Aorta (tissue), 5 donors: ENCODE measurements at regions not wholly inside any gene's neighbourhood (a gene's known extent, or its start where the extent isn't known, plus 50 kb on each side); places are given as distances from the start of the nearest gene placed in this dataset.
A peak's percentile ranks its signal among the peaks of the same experiment; 100 is the strongest.

Experiments used
- ATAC-seq: fragments of 200-7000 bp; cut with Tn5 transposase; one replicate; pipeline ENCODE4 v1.9.1; 2022; ENCODE audit warnings: moderate library complexity; ENCODE audit not compliant: low FRiP score
- DNase-seq, 2 donors: peaks; one replicate each; pipeline ENCODE4 v3.0.0-alpha.2; 2020
- H3K27ac ChIP-seq, 2 donors: one replicate each; pipeline ENCODE4 v1.5.1; 2013; ENCODE audit warnings: low read length in 2 of 2, mild to moderate bottlenecking in 2 of 2, moderate library complexity in 2 of 2, control low read depth in 1 of 2, inconsistent platforms in 1 of 2, low read depth in 1 of 2
- H3K27me3 ChIP-seq, 2 donors: one replicate each; pipeline ENCODE4 v1.6.1; 2013; ENCODE audit warnings: control low read depth in 1 of 2, low read length in 1 of 2, mild to moderate bottlenecking in 1 of 2, moderate library complexity in 1 of 2; ENCODE audit not compliant: insufficient read depth in 2 of 2, control insufficient read depth in 1 of 2
- H3K36me3 ChIP-seq, 2 donors: one replicate each; pipeline ENCODE4 v1.6.1; 2013; ENCODE audit warnings: control low read depth in 1 of 2, low read length in 1 of 2, mild to moderate bottlenecking in 1 of 2; ENCODE audit not compliant: insufficient read depth in 2 of 2, control insufficient read depth in 1 of 2
- H3K4me1 ChIP-seq, 2 donors: one replicate each; pipeline ENCODE4 v1.6.1; 2013; ENCODE audit warnings: low read length in 2 of 2, control low read depth in 1 of 2, mild to moderate bottlenecking in 1 of 2, moderate library complexity in 1 of 2; ENCODE audit not compliant: insufficient read depth in 2 of 2, control insufficient read depth in 1 of 2
- H3K4me3 ChIP-seq, 2 donors: one replicate each; pipeline ENCODE4 v1.5.1; 2013; ENCODE audit warnings: low read length in 2 of 2, control low read depth in 1 of 2, mild to moderate bottlenecking in 1 of 2
- H3K9me3 ChIP-seq: one replicate; pipeline ENCODE4 v1.6.1; 2013; ENCODE audit warnings: mild to moderate bottlenecking, low read length; ENCODE audit not compliant: control insufficient read depth
- WGBS, 2 donors: extraction: QIAGEN DNeasy Blood & Tissue Kit; methylation state at CpG; one replicate each; pipeline ENCODE4 v1.1.7; 2013; 5-methylcytosine and 5-hydroxymethylcytosine counted together
- intact Hi-C, 2 donors: fragments of 100-400 bp; cut with DNase I; formaldehyde crosslinking; loops; one replicate each; pipeline versions ENCODE4 v1.14.2 to v1.15.0; 2022
- donor health status: healthy with polysubstance abuse.
- donor health status: Bipolar disorder and iron deficiency.
- donor health status: DM: no; HTN: no; CAD: no.
- donor health status: DM: no; HTN: no; CAD: no.
- donor health status: DM: yes; HTN: yes; CAD: no.

GRCh38 chr3:72310419-72311380 lies 525.8 kb upstream of the PROK2 start:
- Histone ChIP-seq H3K4me1 (no peaks in the 10 kb centered on the region), H3K4me3 (no peak overlapping the region), H3K27ac (no peak overlapping the region), H3K27me3 (no peaks in the 10 kb centered on the region), H3K9me3 (no peaks in the 10 kb centered on the region), H3K36me3 (no peaks in the 10 kb centered on the region)
- peak in 1 of 2 donors; percentile 60 for DNase-seq
- peak; percentile 52 for ATAC-seq
- intact Hi-C loops, result no loop called here
- 64 to 65% methylated on average over 19 to 20 of the region's 20 CpGs for WGBS, 2 donors

GRCh38 chr3:72309661-72310418 lies 524.9 kb upstream of the PROK2 start:
- Histone ChIP-seq H3K36me3 (no peaks in the 10 kb centered on the region), H3K4me3 (no peak overlapping the region), H3K9me3 (no peaks in the 10 kb centered on the region), H3K27me3 (no peaks in the 10 kb centered on the region), H3K4me1 (no peaks in the 10 kb centered on the region), H3K27ac (no peak overlapping the region)
- WGBS, 2 donors, result 89 to 91% methylated on average over 11 of the region's 11 CpGs
- intact Hi-C loops, result no loop called here
- DNase-seq, result no peak
- ATAC-seq, result no peak

- H3K4me1 ChIP-seq, result no peaks in the 10 kb centered on the region
- no peak for DNase-seq
- H3K36me3 ChIP-seq, result no peaks in the 10 kb centered on the region
- intact Hi-C loops, result no loop called here
- WGBS, 2 donors, result 91 to 95% methylated on average over 2 of the region's 2 CpGs
- H3K27me3 ChIP-seq, result no peaks in the 10 kb centered on the region
- H3K27ac ChIP-seq, result no peak overlapping the region
- H3K9me3 ChIP-seq, result no peaks in the 10 kb centered on the region
- no peak for ATAC-seq
- no peak overlapping the region for H3K4me3 ChIP-seq
Observed at GRCh38 chr3:72308641-72309040, 523.7 kb upstream of the PROK2 start.

GRCh38 chr3:72307438-72308115 lies 522.6 kb upstream of the PROK2 start:
- Histone ChIP-seq H3K27me3 (no peaks in the 10 kb centered on the region), H3K9me3 (no peaks in the 10 kb centered on the region), H3K36me3 (no peaks in the 10 kb centered on the region), H3K4me3 (no peak overlapping the region), H3K27ac (no peak overlapping the region), H3K4me1 (no peaks in the 10 kb centered on the region)
- intact Hi-C loops, result no loop called here
- ATAC-seq (no peak), DNase-seq (no peak)
- WGBS, 2 donors, result 88 to 89% methylated on average over 7 of the region's 7 CpGs

- Histone ChIP-seq H3K36me3 (no peaks in the 10 kb centered on the region), H3K9me3 (no peaks in the 10 kb centered on the region), H3K27ac (no peak overlapping the region), H3K4me1 (no peaks in the 10 kb centered on the region), H3K27me3 (no peaks in the 10 kb centered on the region), H3K4me3 (no peak overlapping the region)
- 77 to 87% methylated on average over 9 of the region's 9 CpGs for WGBS, 2 donors
- intact Hi-C loops, result no loop called here
- DNase-seq, result no peak
- no peak for ATAC-seq
Observed at GRCh38 chr3:72306800-72307341, 521.9 kb upstream of the PROK2 start.

- H3K4me1 ChIP-seq, result no peaks in the 10 kb centered on the region
- no peak overlapping the region for H3K27ac ChIP-seq
- intact Hi-C loops, result no loop called here
- H3K9me3 ChIP-seq, result no peaks in the 10 kb centered on the region
- ATAC-seq (no peak), DNase-seq (no peak)
- no peaks in the 10 kb centered on the region for H3K36me3 ChIP-seq
- WGBS, 2 donors, result 74 to 87% methylated on average over 7 of the region's 7 CpGs
- H3K27me3 ChIP-seq, result no peaks in the 10 kb centered on the region
- no peak overlapping the region for H3K4me3 ChIP-seq
Observed at GRCh38 chr3:72303926-72304325, 519.0 kb upstream of the PROK2 start.

DNA sequence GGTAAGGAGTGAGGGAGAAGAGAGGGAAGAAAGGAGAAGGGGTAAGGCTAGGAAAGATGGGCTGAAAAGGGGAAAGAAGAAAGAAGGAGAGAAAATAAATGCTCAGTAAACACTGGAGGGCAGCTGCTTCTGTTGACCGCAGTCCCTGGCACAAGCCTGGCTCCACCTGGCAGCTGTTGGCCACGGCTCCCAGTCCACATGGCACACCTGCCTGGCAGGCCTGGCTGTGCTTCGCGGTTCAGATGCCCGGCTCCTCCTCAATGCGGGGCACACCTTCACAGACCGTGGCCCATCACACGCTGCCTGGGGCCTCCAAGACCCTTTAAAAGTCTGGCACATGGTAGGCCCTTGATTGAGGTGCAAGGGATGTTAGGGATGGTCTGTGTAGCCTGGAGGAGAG lies 516.8 kb upstream of the PROK2 start:
- H3K27ac ChIP-seq, result no peak overlapping the region
- no peak for DNase-seq
- no peak for ATAC-seq
- H3K9me3 ChIP-seq, result no peaks in the 10 kb centered on the region
- intact Hi-C loops, result no loop called here
- H3K36me3 ChIP-seq, result no peaks in the 10 kb centered on the region
- H3K4me3 ChIP-seq, result no peak overlapping the region
- no peaks in the 10 kb centered on the region for H3K4me1 ChIP-seq
- 95 to 98% methylated on average over 8 of the region's 8 CpGs for WGBS, 2 donors
- no peaks in the 10 kb centered on the region for H3K27me3 ChIP-seq

DNA sequence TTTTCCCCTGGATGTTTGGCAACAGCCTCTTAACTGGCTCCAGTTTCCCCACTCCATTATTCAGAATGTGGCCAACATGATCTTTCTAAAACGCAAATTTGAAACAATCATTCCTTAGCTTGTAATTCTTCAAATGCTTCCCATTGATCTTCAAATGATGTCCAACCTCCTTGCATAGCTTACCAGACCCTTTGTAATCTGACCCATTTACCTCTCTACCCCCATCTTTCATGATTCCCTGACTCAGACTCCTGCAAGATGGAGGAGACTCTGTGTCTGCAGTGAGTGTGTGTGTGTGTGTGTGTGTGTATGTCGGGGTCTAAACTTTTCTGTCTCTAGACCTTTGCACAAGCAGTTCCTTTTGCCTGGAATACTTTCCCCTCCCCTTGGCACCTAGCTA lies 515.7 kb upstream of the PROK2 start:
- intact Hi-C loops, result no loop called here
- Histone ChIP-seq H3K36me3 (peaks cover 0 to 2% of the 10 kb centered on the region in 2 donors), H3K4me1 (no peaks in the 10 kb centered on the region), H3K27ac (no peak overlapping the region), H3K9me3 (no peaks in the 10 kb centered on the region), H3K4me3 (no peak overlapping the region), H3K27me3 (no peaks in the 10 kb centered on the region)
- ATAC-seq (no peak), DNase-seq (no peak)
- 67 to 91% methylated on average over 2 of the region's 2 CpGs for WGBS, 2 donors
